Natural killer cell (primary cell): ENCODE measurements at regions not wholly inside any gene's neighbourhood (a gene's known extent, or its start where the extent isn't known, plus 50 kb on each side); places are given as distances from the start of the nearest gene placed in this dataset.

ENCODE experiments used
- ATAC-seq, 3 donors: fragments of 150-1000 bp in 2 of 3; fragments of 200-7000 bp in 1 of 3; cut with Tn5 transposase; 1 replicate in 1 of 3; 2 replicates in 2 of 3; pipeline ENCODE4 v1.10.0; 2021; ENCODE audit warnings: mild to moderate bottlenecking in 2 of 3, moderate library complexity in 2 of 3
- DNase-seq, 2 donors: peaks; one replicate each; pipeline versions ENCODE4 v3.0.0 to v3.0.0-alpha.2; 2013 to 2021; ENCODE audit warnings: mixed read lengths in 1 of 2
- H3K27ac ChIP-seq: one replicate; pipeline ENCODE4 v1.5.1; 2013; ENCODE audit warnings: mild to moderate bottlenecking, low read length
- H3K27me3 ChIP-seq: one replicate; pipeline ENCODE4 v1.6.1; 2013; ENCODE audit warnings: low read length; ENCODE audit not compliant: control insufficient read depth, insufficient read depth
- H3K36me3 ChIP-seq: one replicate; pipeline ENCODE4 v1.6.1; 2013; ENCODE audit warnings: low read length; ENCODE audit not compliant: control insufficient read depth, insufficient read depth
- H3K4me1 ChIP-seq: one replicate; pipeline ENCODE4 v1.6.1; 2013; ENCODE audit warnings: low read length; ENCODE audit not compliant: control insufficient read depth, insufficient read depth
- H3K4me3 ChIP-seq: one replicate; pipeline ENCODE4 v1.5.1; 2013; ENCODE audit warnings: low read length
- H3K9me3 ChIP-seq: one replicate; pipeline ENCODE4 v1.6.1; 2013; ENCODE audit warnings: low read length; ENCODE audit not compliant: control insufficient read depth, insufficient read depth
- H3K27ac Mint-ChIP-seq, 2 donors: one replicate each; pipeline ENCODE4 v1.8.0; 2022; ENCODE audit warnings: mild to moderate bottlenecking in 2 of 2, mixed read lengths in 2 of 2, moderate library complexity in 1 of 2
- H3K27me3 Mint-ChIP-seq, 2 donors: one replicate each; pipeline ENCODE4 v1.8.0; 2022; ENCODE audit warnings: low read depth in 2 of 2, mixed read lengths in 2 of 2
- H3K36me3 Mint-ChIP-seq: one replicate; pipeline ENCODE4 v1.8.0; 2022; ENCODE audit warnings: mixed read lengths
- H3K4me1 Mint-ChIP-seq, 2 donors: one replicate each; pipeline ENCODE4 v1.8.0; 2022; ENCODE audit warnings: mixed read lengths in 2 of 2
- H3K4me3 Mint-ChIP-seq: one replicate; pipeline ENCODE4 v1.8.0; 2022; ENCODE audit warnings: mild to moderate bottlenecking, moderate library complexity, mixed read lengths
- H3K9me3 Mint-ChIP-seq, 2 donors: one replicate each; pipeline ENCODE4 v1.8.0; 2022; ENCODE audit warnings: mixed read lengths in 2 of 2
- WGBS: methylation state at CpG from one replicate; pipeline ENCODE4 v1.1.7; 2013; ENCODE audit warnings: missing lambda C conversion rate; ENCODE audit not compliant: insufficient coverage; 5-methylcytosine and 5-hydroxymethylcytosine counted together
- intact Hi-C: fragments of 100-400 bp; cut with micrococcal nuclease; formaldehyde crosslinking; loops from one replicate; pipeline ENCODE4 v1.14.2; 2022
- TF ChIP-seq, protein P1 (sequence below): fragments of 200-600 bp; IDR thresholded peaks from one replicate; pipeline ENCODE4 v1.8.0; 2022; ENCODE audit warnings: antibody characterized with exemption

DNA sequence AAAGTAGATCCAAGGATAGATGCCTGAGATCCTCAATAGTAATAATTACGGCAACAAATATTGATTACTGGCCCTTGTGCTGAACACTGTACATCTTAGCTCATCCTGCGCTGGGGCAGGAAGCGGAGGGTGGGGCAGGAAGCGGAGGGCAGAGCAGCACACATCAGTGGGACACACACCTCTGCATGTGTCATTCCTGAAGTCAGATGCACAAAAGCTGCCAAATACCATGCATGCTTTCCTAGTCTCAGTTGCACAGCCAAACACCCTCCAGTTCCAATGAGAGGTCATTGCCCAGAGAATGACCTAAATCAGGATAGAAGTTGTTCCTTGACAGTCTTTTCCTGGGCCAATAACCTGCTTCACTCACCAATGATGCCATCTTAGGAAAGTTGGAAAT, 74.4 kb upstream of the FOXC1 start:
- Mint-ChIP-seq H3K27me3 (no peaks in the 10 kb centered on the region), H3K27ac (no peak overlapping the region), H3K36me3 (no peaks in the 10 kb centered on the region), H3K4me1 (peaks cover 23 to 25% of the 10 kb centered on the region in 2 donors), H3K9me3 (no peaks in the 10 kb centered on the region), H3K4me3 (peak overlapping the region; percentile 62)
- WGBS = 64% methylated on average over 4 of the region's 4 CpGs
- Histone ChIP-seq H3K27me3 (no peaks in the 10 kb centered on the region), H3K27ac (no peak overlapping the region), H3K4me1 (peaks cover 39% of the 10 kb centered on the region), H3K4me3 (no peak overlapping the region), H3K9me3 (no peaks in the 10 kb centered on the region), H3K36me3 (no peaks in the 10 kb centered on the region)
- intact Hi-C loops = no loop called here
- TF ChIP-seq, protein P1, sequence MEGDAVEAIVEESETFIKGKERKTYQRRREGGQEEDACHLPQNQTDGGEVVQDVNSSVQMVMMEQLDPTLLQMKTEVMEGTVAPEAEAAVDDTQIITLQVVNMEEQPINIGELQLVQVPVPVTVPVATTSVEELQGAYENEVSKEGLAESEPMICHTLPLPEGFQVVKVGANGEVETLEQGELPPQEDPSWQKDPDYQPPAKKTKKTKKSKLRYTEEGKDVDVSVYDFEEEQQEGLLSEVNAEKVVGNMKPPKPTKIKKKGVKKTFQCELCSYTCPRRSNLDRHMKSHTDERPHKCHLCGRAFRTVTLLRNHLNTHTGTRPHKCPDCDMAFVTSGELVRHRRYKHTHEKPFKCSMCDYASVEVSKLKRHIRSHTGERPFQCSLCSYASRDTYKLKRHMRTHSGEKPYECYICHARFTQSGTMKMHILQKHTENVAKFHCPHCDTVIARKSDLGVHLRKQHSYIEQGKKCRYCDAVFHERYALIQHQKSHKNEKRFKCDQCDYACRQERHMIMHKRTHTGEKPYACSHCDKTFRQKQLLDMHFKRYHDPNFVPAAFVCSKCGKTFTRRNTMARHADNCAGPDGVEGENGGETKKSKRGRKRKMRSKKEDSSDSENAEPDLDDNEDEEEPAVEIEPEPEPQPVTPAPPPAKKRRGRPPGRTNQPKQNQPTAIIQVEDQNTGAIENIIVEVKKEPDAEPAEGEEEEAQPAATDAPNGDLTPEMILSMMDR = no peak
- peak in 1 of 2 donors; percentile 61 for DNase-seq
- ATAC-seq = peak; percentile 73 to 79 (median 75)

DNA sequence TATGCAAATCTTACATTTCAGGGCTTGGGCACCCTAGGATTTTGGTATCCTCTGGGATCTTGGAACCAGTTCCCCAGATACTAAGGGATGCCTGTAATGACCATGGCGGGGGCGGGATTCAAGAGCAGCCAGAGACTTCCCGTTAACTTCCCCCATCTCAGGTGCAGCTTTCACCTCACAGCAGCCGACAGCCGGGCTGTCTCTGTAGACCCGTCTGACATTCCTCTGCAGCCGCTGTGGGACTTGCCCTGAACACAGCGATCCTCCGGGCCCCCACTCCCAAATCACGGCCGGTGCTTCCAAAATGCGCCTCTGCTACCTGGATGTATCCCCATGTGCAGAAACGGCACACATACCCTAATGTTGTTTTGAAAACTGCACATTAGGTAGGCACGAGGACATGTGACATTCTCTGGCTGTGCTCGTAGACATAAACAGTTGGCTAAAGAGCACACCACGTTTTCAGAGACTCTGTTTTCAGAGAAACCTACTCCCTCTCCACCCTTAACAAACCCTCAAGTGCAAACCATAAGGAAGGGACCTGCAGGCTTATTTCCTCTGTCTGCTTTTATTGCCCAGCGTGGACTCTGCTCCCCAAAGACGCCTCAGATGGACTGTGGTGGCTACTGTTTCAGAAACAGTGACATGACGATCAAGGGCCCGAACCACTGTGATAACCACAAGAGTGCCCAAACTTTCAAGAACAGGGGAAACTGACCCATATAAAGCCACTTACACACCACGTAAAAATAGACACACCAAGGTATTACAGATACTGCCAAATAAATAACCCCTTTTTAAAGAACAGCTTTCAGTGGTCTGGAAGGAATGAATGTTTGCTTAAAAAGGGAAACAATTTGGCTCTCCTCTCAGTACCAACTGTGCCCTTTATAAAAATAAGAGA, 72.9 kb upstream of the FOXC1 start:
- 67% methylated on average over 20 of the region's 21 CpGs for WGBS
- peak; percentile 44 to 60 (median 46) for ATAC-seq
- no peaks in the 10 kb centered on the region for H3K9me3 ChIP-seq
- no peaks in the 10 kb centered on the region for H3K36me3 ChIP-seq
- Mint-ChIP-seq H3K4me3 (peak overlapping the region; percentile 75), H3K36me3 (no peaks in the 10 kb centered on the region), H3K27ac (peak overlapping the region; percentile 85 to 93), H3K4me1 (peaks cover 20 to 23% of the 10 kb centered on the region in 2 donors), H3K27me3 (no peaks in the 10 kb centered on the region), H3K9me3 (no peaks in the 10 kb centered on the region)
- H3K27ac ChIP-seq = no peak overlapping the region
- no peak overlapping the region for H3K4me3 ChIP-seq
- TF ChIP-seq, protein P1 = no peak
- peaks cover 39% of the 10 kb centered on the region for H3K4me1 ChIP-seq
- no peak for DNase-seq
- no peaks in the 10 kb centered on the region for H3K27me3 ChIP-seq
- intact Hi-C loops = no loop called here

GRCh38 chr6:1538369-1538768, 71.3 kb upstream of the FOXC1 start:
- Mint-ChIP-seq H3K36me3 (no peaks in the 10 kb centered on the region), H3K4me1 (peaks cover 22 to 23% of the 10 kb centered on the region in 2 donors), H3K27ac (peak overlapping the region; percentile 57 to 93), H3K9me3 (no peaks in the 10 kb centered on the region), H3K27me3 (no peaks in the 10 kb centered on the region), H3K4me3 (no peak overlapping the region)
- intact Hi-C loops = no loop called here
- DNase-seq (no peak), ATAC-seq (no peak)
- no peak overlapping the region for H3K27ac ChIP-seq
- peaks cover 39% of the 10 kb centered on the region for H3K4me1 ChIP-seq
- no peaks in the 10 kb centered on the region for H3K9me3 ChIP-seq
- H3K36me3 ChIP-seq = no peaks in the 10 kb centered on the region
- 93% methylated on average over 5 of the region's 5 CpGs for WGBS
- TF ChIP-seq, protein P1 = no peak
- no peak overlapping the region for H3K4me3 ChIP-seq
- H3K27me3 ChIP-seq = no peaks in the 10 kb centered on the region
